ENCODE measurements at regions not wholly inside any gene's neighbourhood (a gene's known extent, or its start where the extent isn't known, plus 50 kb on each side); places are given as distances from the start of the nearest gene placed in this dataset.
"Not testable (repeated sequence)": the region's sequence is repeated elsewhere in the genome, so short reads cannot be mapped to it uniquely, and the experiment has no call there.

- no peaks in the 10 kb centered on the region for H3K4me1 Mint-ChIP-seq (ENCODE audit: unreplicated experiment)
- no peaks in the 10 kb centered on the region for H3K9me3 Mint-ChIP-seq (ENCODE audit: unreplicated experiment)
- DNase-seq (ENCODE audit: low spot score), result no peak
- no peak overlapping the region for H3K27ac Mint-ChIP-seq (ENCODE audit: unreplicated experiment)
- TF ChIP-seq, protein P1, sequence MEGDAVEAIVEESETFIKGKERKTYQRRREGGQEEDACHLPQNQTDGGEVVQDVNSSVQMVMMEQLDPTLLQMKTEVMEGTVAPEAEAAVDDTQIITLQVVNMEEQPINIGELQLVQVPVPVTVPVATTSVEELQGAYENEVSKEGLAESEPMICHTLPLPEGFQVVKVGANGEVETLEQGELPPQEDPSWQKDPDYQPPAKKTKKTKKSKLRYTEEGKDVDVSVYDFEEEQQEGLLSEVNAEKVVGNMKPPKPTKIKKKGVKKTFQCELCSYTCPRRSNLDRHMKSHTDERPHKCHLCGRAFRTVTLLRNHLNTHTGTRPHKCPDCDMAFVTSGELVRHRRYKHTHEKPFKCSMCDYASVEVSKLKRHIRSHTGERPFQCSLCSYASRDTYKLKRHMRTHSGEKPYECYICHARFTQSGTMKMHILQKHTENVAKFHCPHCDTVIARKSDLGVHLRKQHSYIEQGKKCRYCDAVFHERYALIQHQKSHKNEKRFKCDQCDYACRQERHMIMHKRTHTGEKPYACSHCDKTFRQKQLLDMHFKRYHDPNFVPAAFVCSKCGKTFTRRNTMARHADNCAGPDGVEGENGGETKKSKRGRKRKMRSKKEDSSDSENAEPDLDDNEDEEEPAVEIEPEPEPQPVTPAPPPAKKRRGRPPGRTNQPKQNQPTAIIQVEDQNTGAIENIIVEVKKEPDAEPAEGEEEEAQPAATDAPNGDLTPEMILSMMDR (IDR thresholded peaks at IDR 0.05; ENCODE audit: unreplicated experiment), result no peak
- H3K27me3 Mint-ChIP-seq (ENCODE audit: unreplicated experiment), result no peaks in the 10 kb centered on the region
- H3K36me3 Mint-ChIP-seq (ENCODE audit: low read depth, unreplicated experiment), result no peaks in the 10 kb centered on the region
- no peak overlapping the region for H3K4me3 Mint-ChIP-seq (ENCODE audit: unreplicated experiment)
Observed at GRCh38 chr4:36587909-36588472, 306.6 kb downstream of the DTHD1 start.

- no peaks in the 10 kb centered on the region for H3K9me3 Mint-ChIP-seq (ENCODE audit: unreplicated experiment)
- H3K27me3 Mint-ChIP-seq (ENCODE audit: unreplicated experiment), result no peaks in the 10 kb centered on the region
- H3K4me3 Mint-ChIP-seq (ENCODE audit: unreplicated experiment), result no peak overlapping the region
- TF ChIP-seq, protein P1 (IDR thresholded peaks at IDR 0.05; ENCODE audit: unreplicated experiment), result no peak
- no peaks in the 10 kb centered on the region for H3K36me3 Mint-ChIP-seq (ENCODE audit: low read depth, unreplicated experiment)
- no peak overlapping the region for H3K27ac Mint-ChIP-seq (ENCODE audit: unreplicated experiment)
- no peak for DNase-seq (ENCODE audit: low spot score)
- H3K4me1 Mint-ChIP-seq (ENCODE audit: unreplicated experiment), result no peaks in the 10 kb centered on the region
Observed at GRCh38 chr4:36590343-36590742, 308.9 kb downstream of the DTHD1 start.

GRCh38 chr4:36601864-36602495 lies 320.6 kb downstream of the DTHD1 start:
- H3K9me3 Mint-ChIP-seq (ENCODE audit: unreplicated experiment), result no peaks in the 10 kb centered on the region
- no peaks in the 10 kb centered on the region for H3K36me3 Mint-ChIP-seq (ENCODE audit: low read depth, unreplicated experiment)
- H3K27ac Mint-ChIP-seq (ENCODE audit: unreplicated experiment), result no peak overlapping the region
- TF ChIP-seq, protein P1 (IDR thresholded peaks at IDR 0.05; ENCODE audit: unreplicated experiment), result no peak
- no peak overlapping the region for H3K4me3 Mint-ChIP-seq (ENCODE audit: unreplicated experiment)
- peaks cover 7% of the 10 kb centered on the region for H3K4me1 Mint-ChIP-seq (ENCODE audit: unreplicated experiment)
- DNase-seq (ENCODE audit: low spot score), result no peak
- H3K27me3 Mint-ChIP-seq (ENCODE audit: unreplicated experiment), result no peaks in the 10 kb centered on the region

- no peak overlapping the region for H3K27ac Mint-ChIP-seq (ENCODE audit: unreplicated experiment)
- peaks cover 5% of the 10 kb centered on the region for H3K9me3 Mint-ChIP-seq (ENCODE audit: unreplicated experiment)
- TF ChIP-seq, protein P1 (IDR thresholded peaks at IDR 0.05; ENCODE audit: unreplicated experiment), result no peak
Observed at GRCh38 chr4:36609661-36610060, 328.2 kb downstream of the DTHD1 start.

DNA sequence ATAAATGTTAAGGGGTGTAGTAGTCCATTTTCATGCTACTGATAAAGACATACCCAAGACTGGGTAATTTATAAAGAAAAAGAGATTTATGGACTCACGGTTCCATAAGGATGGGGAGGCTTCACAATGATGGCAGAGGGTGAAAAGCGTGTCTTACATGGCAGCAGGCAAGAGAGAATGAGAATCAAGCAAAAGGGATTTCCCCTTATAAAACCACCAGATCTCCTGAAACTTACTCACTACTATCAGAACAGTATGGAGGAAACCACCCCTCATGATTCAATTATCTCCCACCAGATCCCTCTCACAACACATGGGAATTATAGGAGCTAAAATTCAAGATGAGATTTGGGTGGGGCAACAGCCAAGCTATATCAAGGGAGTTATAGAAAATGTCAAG lies 329.2 kb downstream of the DTHD1 start:
- TF ChIP-seq, protein P1 (IDR thresholded peaks at IDR 0.05; ENCODE audit: unreplicated experiment), result no peak
- Mint-ChIP-seq H3K36me3 (ENCODE audit: low read depth, unreplicated experiment) (peaks cover 3% of the 10 kb centered on the region), H3K9me3 (ENCODE audit: unreplicated experiment) (peaks cover 5% of the 10 kb centered on the region), H3K27ac (ENCODE audit: unreplicated experiment) (no peak overlapping the region), H3K4me1 (ENCODE audit: unreplicated experiment) (no peaks in the 10 kb centered on the region), H3K27me3 (ENCODE audit: unreplicated experiment) (no peaks in the 10 kb centered on the region), H3K4me3 (ENCODE audit: unreplicated experiment) (no peak overlapping the region)
- DNase-seq (ENCODE audit: low spot score), result no peak

More at GRCh38 chr4:36609661-36610060, 328.2 kb downstream of the DTHD1 start:
- H3K4me3 Mint-ChIP-seq (ENCODE audit: unreplicated experiment), result no peak overlapping the region
- peaks cover 3% of the 10 kb centered on the region for H3K36me3 Mint-ChIP-seq (ENCODE audit: low read depth, unreplicated experiment)
- no peak for DNase-seq (ENCODE audit: low spot score)
- no peaks in the 10 kb centered on the region for H3K27me3 Mint-ChIP-seq (ENCODE audit: unreplicated experiment)
- no peaks in the 10 kb centered on the region for H3K4me1 Mint-ChIP-seq (ENCODE audit: unreplicated experiment)

GRCh38 chr4:36613142-36613541 lies 331.7 kb downstream of the DTHD1 start:
- not testable (repeated sequence) for H3K4me3 Mint-ChIP-seq (ENCODE audit: unreplicated experiment); H3K27me3 Mint-ChIP-seq (ENCODE audit: unreplicated experiment); H3K36me3 Mint-ChIP-seq (ENCODE audit: low read depth, unreplicated experiment); H3K9me3 Mint-ChIP-seq (ENCODE audit: unreplicated experiment); H3K27ac Mint-ChIP-seq (ENCODE audit: unreplicated experiment); H3K4me1 Mint-ChIP-seq (ENCODE audit: unreplicated experiment); DNase-seq (ENCODE audit: low spot score)
